ENCODE measurements at regions not wholly inside any gene's neighbourhood (a gene's known extent, or its start where the extent isn't known, plus 50 kb on each side); places are given as distances from the start of the nearest gene placed in this dataset.

GRCh38 chr3:189529468-189529867, 101.7 kb upstream of the TP63 start:
- no peak for TF ChIP-seq CTCF (conservative IDR thresholded peaks at IDR 0.05; ENCODE audit: low read depth, low read length)
- no peak for TF ChIP-seq CEBPB (IDR thresholded peaks at IDR 0.05; ENCODE audit: low read depth, low read length)
- no peak for TF ChIP-seq POLR2A (IDR thresholded peaks at IDR 0.05; ENCODE audit: low read depth, low read length)
- no peak for TF ChIP-seq RFX5 (IDR thresholded peaks at IDR 0.05; ENCODE audit: low read depth, low read length)
- TF ChIP-seq RAD21 (IDR thresholded peaks at IDR 0.05; ENCODE audit: low read length): no peak
- no peak for TF ChIP-seq SMC3 (IDR thresholded peaks at IDR 0.05; ENCODE audit: low read depth, low read length)
- TF ChIP-seq BHLHE40 (IDR thresholded peaks at IDR 0.05; ENCODE audit: low read depth, low read length): no peak
- TF ChIP-seq MAFK (IDR thresholded peaks at IDR 0.05; ENCODE audit: low read depth, low read length): no peak
- TF ChIP-seq ELK1 (IDR thresholded peaks at IDR 0.05; ENCODE audit: borderline replicate concordance, low read depth, low read length): no peak
- TF ChIP-seq MAZ (IDR thresholded peaks at IDR 0.05; ENCODE audit: borderline replicate concordance, low read depth, low read length): no peak
- no peak for TF ChIP-seq RCOR1 (IDR thresholded peaks at IDR 0.05; ENCODE audit: insufficient replicate concordance, low read length)
- no peak for TF ChIP-seq FOS (IDR thresholded peaks at IDR 0.05; ENCODE audit: low read depth, low read length)
